ENCODE measurements at regions not wholly inside any gene's neighbourhood (a gene's known extent, or its start where the extent isn't known, plus 50 kb on each side); places are given as distances from the start of the nearest gene placed in this dataset.

- TF ChIP-seq CTCF (conservative IDR thresholded peaks at IDR 0.05), result no peak
- TF ChIP-seq ZFX (IDR thresholded peaks at IDR 0.05), result no peak
Measured at GRCh38 chr3:26438981-26439884, 183.3 kb upstream of the LRRC3B start.
